Epithelial cell of proximal tubule (primary cell): ENCODE measurements at regions not wholly inside any gene's neighbourhood (a gene's known extent, or its start where the extent isn't known, plus 50 kb on each side); places are given as distances from the start of the nearest gene placed in this dataset.
"Not testable (repeated sequence)": the region's sequence is repeated elsewhere in the genome, so short reads cannot be mapped to it uniquely, and the experiment has no call there.

Experiments used
- DNase-seq: peaks from one replicate; pipeline ENCODE4 v3.0.0-alpha.2; 2011; ENCODE audit warnings: low read depth
- H3K4me3 ChIP-seq: 2 replicates; pipeline ENCODE4 v1.5.1; 2011; ENCODE audit warnings: low read depth, mild to moderate bottlenecking, low read length
- TF ChIP-seq, protein P1 (sequence below): conservative IDR thresholded peaks from 2 replicates; pipeline ENCODE4 v1.5.1; 2012; ENCODE audit warnings: low read depth, mild to moderate bottlenecking, low read length

DNA sequence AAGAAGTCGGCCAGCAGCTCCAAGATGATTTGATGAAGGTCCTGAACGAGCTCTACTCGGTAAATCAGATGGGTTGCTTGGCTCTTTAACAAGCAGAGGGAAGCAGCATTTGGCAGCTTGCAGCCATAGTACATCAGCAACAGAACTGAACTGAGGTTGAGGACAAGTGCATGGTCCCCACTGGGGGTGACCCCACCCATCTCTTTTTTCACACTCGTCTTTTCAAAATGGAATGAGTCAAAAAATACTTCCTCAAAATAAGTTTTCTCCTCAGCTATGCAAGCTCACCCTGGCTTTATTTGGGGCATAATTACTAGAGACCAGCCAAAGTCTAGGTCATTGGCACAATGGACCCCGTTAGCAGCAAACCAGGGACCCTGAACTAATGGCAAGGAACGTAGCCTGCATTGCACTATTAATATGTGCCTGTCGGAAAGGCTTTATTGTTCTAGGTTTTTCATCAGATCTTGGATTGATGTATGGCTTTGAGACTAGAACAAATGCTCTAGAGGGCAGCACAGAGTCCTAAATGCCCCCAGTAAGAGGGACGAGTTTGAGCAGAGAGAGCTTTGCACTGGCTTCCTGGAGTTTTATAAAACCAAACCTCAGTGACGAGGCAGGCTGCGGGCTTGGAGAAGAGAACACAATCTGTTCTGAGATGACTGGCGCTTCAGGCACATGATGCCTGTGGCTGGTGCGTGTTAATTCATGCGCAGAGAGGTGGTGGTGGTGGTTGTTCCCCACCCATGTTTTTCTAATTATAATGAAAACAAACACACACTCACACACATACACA lies 74.2 kb upstream of the FAM72C start:
- DNase-seq, H3K4me3 ChIP-seq: not testable (repeated sequence)
- TF ChIP-seq, protein P1, sequence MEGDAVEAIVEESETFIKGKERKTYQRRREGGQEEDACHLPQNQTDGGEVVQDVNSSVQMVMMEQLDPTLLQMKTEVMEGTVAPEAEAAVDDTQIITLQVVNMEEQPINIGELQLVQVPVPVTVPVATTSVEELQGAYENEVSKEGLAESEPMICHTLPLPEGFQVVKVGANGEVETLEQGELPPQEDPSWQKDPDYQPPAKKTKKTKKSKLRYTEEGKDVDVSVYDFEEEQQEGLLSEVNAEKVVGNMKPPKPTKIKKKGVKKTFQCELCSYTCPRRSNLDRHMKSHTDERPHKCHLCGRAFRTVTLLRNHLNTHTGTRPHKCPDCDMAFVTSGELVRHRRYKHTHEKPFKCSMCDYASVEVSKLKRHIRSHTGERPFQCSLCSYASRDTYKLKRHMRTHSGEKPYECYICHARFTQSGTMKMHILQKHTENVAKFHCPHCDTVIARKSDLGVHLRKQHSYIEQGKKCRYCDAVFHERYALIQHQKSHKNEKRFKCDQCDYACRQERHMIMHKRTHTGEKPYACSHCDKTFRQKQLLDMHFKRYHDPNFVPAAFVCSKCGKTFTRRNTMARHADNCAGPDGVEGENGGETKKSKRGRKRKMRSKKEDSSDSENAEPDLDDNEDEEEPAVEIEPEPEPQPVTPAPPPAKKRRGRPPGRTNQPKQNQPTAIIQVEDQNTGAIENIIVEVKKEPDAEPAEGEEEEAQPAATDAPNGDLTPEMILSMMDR, result peak; percentile 4

DNA sequence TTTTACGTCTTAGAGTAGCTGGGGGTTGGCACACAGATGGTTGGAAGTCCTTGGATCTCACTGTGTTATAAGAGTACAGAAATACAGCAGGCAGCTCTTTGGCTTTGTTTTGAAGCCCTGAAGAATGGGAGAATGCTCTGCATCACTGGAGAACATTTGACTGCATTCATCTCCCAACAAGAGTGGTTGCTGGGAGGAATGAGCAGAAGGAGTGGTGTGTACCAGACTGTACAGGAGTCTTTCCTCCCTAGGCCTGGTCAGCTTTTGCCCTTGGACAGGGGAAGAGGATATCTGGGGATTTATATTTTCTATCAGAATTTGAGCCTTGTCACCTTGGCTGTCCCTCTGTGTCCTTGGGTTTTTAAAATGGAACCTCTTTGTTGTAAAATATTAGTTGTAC lies 70.5 kb upstream of the FAM72C start:
- not testable (repeated sequence) for DNase-seq, H3K4me3 ChIP-seq

DNA sequence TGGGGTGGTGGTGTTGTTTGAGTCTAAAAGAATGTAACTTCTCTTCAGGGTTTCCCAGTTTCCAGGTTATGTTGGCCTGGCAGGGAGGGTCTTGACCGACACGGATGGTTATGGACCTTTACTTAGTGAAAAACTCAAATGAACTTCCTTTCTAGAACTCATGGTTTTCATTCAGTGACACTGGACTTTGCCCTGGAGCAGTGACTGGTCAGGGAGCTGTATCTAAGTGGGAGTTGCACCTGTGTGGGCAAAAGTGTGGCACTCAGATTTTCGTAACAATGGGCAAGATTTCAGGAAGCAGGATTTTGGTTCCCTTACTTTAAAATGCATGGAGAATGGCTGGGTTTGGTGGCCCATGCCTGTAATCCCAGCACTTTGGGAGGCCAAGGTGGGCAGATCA lies 68.5 kb upstream of the FAM72C start:
- not testable (repeated sequence) for DNase-seq

DNA sequence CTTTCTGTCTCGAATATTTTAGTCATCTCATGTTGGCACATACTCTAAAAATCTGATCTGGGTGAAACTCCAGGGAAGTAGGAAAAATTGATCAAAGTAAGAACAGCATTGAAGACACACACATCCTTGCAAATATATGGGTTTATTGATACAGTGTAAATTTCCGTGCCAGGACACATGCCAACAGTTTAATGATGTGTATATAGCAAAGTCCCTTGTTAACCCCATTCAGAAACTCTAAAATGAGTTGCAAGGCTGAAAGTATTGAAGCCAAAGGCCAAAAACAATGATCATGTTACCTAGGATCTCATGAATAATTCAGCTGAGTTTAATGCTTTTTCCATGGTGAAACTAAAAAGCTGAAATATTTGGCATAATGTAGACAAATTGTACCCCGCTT lies 62.3 kb upstream of the FAM72C start:
- H3K4me3 ChIP-seq, DNase-seq: not testable (repeated sequence)

More for the DNA sequence above, 68.5 kb upstream of the FAM72C start:
- not testable (repeated sequence) for H3K4me3 ChIP-seq

DNA sequence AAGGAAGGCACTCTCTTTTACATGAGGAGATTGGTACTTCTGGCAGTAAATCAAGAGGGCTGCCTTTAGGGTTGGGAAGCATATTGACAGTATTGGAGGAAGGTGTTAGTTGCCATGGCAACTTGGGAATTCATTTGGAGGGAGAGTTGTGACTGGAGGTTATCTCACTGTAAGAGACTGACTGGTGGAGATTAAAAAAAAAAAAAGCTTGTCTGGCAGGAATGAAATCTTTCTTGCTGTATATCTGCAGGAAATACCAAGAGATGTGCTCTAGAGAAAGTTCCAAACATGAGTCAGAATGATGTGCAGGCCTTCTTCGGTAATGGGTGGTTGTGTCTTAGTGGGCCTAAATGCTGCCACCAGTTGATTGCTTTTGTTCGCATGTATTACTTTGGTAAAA lies 59.8 kb upstream of the FAM72C start:
- not testable (repeated sequence) for H3K4me3 ChIP-seq, DNase-seq

DNA sequence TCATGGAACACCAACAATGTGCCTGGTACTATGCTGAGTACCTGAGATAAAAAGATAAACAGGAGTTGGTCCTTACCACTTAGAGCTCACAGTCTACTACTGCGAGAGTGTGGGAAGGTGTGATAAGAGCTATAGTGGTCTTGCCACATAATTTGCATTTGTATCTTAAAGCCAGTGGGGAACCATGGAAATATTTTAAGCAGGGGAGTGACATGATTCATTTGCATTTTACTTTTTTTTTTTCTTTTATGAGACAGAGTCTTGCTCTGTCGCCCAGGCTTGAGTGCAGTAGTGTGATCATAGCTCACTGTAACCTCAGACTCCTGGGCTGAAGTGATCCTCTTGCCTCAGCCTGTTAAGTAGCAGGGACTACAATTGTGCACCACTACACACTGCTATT lies 54.2 kb upstream of the FAM72C start:
- DNase-seq, H3K4me3 ChIP-seq: not testable (repeated sequence)

DNA sequence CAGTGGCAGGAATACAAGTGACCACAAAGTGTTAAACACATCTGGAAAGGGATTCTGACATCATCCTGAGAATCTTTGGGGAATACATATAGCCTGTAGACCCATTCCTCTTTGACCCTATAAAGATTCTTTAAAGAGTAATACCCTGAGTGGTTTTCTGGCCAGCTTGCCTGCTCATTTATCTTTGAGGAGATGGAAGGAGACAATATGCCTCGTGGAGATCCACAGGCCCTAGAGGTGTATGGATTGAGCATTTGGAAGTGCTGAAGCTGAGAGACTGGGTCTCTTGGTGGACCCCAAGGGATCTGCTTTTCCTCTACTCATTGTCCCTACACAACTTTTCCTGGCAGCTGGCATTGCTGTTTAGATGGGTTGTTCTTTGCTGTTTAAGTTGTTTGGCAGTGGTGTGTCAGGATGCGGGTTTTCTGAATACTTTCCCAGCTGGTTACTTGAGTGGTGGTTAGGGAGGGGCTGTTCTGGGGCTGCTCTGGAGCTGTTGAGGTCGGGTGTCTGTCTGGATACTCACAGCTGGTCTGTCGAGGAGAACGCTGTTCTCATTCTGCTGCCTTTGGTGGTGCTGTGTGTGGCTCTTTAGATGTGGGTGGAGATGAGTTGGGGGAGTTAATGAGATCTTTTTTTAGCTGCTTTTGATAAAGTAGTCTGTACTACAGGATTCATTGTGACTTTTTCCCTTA lies 50.1 kb upstream of the FAM72C start:
- H3K4me3 ChIP-seq, DNase-seq: not testable (repeated sequence)
